Fibroblast of the aortic adventitia (primary cell): ENCODE measurements at regions not wholly inside any gene's neighbourhood (a gene's known extent, or its start where the extent isn't known, plus 50 kb on each side); places are given as distances from the start of the nearest gene placed in this dataset.

ENCODE experiments used
- DNase-seq: peaks from one replicate; pipeline ENCODE4 v3.0.0-alpha.2; 2010; ENCODE audit warnings: low read depth
- H3K4me3 ChIP-seq: 2 replicates; pipeline ENCODE4 v1.5.1; 2011; ENCODE audit warnings: low read depth, mild to moderate bottlenecking, control low read depth, low read length, moderate library complexity
- CTCF ChIP-seq: IDR thresholded peaks from 2 replicates; pipeline ENCODE4 v1.5.1; 2011; ENCODE audit warnings: mild to moderate bottlenecking, low read length, control low read depth, inconsistent platforms; ENCODE audit not compliant: insufficient read depth

- H3K4me3 ChIP-seq = no peak overlapping the region
- TF ChIP-seq CTCF = no peak
- DNase-seq = no peak
Measured at GRCh38 chr2:104698276-104698675, 155.6 kb upstream of the POU3F3 start.

- DNase-seq = no peak
- no peak for TF ChIP-seq CTCF
- H3K4me3 ChIP-seq = no peak overlapping the region
Measured at GRCh38 chr2:104701411-104701911, 152.5 kb upstream of the POU3F3 start.

- no peak for DNase-seq
- no peak overlapping the region for H3K4me3 ChIP-seq
- no peak for TF ChIP-seq CTCF
Measured at GRCh38 chr2:104702031-104702850, 151.7 kb upstream of the POU3F3 start.

GRCh38 chr2:104703669-104704068, 150.2 kb upstream of the POU3F3 start:
- no peak for TF ChIP-seq CTCF
- no peak overlapping the region for H3K4me3 ChIP-seq
- DNase-seq = no peak

GRCh38 chr2:104704496-104705245, 149.2 kb upstream of the POU3F3 start:
- no peak for DNase-seq
- no peak for TF ChIP-seq CTCF
- H3K4me3 ChIP-seq = no peak overlapping the region

GRCh38 chr2:104707056-104707455, 146.9 kb upstream of the POU3F3 start:
- DNase-seq = no peak
- no peak for TF ChIP-seq CTCF
- H3K4me3 ChIP-seq = no peak overlapping the region
